Keratinocyte (primary cell): ENCODE measurements at regions not wholly inside any gene's neighbourhood (a gene's known extent, or its start where the extent isn't known, plus 50 kb on each side); places are given as distances from the start of the nearest gene placed in this dataset.
"Not testable (repeated sequence)": the region's sequence is repeated elsewhere in the genome, so short reads cannot be mapped to it uniquely, and the experiment has no call there.

ENCODE experiments used
- DNase-seq: peaks from one replicate; pipeline ENCODE4 v3.0.0-alpha.2; 2011; ENCODE audit warnings: low read depth, missing footprints, low spot score
- FAIRE-seq: peaks from 2 replicates; lab custom pipeline; 2011; peaks lifted over from hg19 to GRCh38; lab: Jason Lieb, UNC
- H2AFZ ChIP-seq: 2 replicates; pipeline ENCODE4 v1.6.0; 2012; ENCODE audit warnings: low read length, control low read depth, inconsistent platforms; ENCODE audit not compliant: control insufficient read depth
- H3K27ac ChIP-seq: 2 replicates; pipeline ENCODE4 v1.5.1; 2011; ENCODE audit warnings: low read length; ENCODE audit not compliant: control insufficient read depth, insufficient read depth
- H3K27me3 ChIP-seq: 3 replicates; pipeline ENCODE4 v1.6.0; 2011; ENCODE audit warnings: low read length; ENCODE audit not compliant: control insufficient read depth, insufficient read depth; ENCODE audit errors: extremely low read depth
- H3K36me3 ChIP-seq, 2 experiments: 2 replicates in 1 of 2; 3 replicates in 1 of 2; pipeline ENCODE4 v1.5.1; 2011; ENCODE audit warnings: low read length in 2 of 2, mild to moderate bottlenecking in 1 of 2; ENCODE audit not compliant: control insufficient read depth in 2 of 2, insufficient read depth in 2 of 2; ENCODE audit errors: extremely low read depth in 1 of 2
- H3K4me1 ChIP-seq: 3 replicates; pipeline ENCODE4 v1.5.1; 2011; ENCODE audit warnings: low read length; ENCODE audit not compliant: control insufficient read depth, insufficient read depth; ENCODE audit errors: extremely low read depth
- H3K4me2 ChIP-seq: 3 replicates; pipeline ENCODE4 v1.6.0; 2011; ENCODE audit warnings: low read depth, low read length; ENCODE audit not compliant: control insufficient read depth, insufficient read depth; ENCODE audit errors: extremely low read depth
- H3K4me3 ChIP-seq, 3 experiments: fragments of 200-600 bp in 1 of 3; sonication (generic) in 1 of 3; 2 replicates in 2 of 3; 3 replicates in 1 of 3; pipeline ENCODE4 v1.5.1; 2011 to 2016; ENCODE audit warnings: low read length in 3 of 3, mild to moderate bottlenecking in 3 of 3, control low read depth in 2 of 3, inconsistent platforms in 1 of 3, low read depth in 1 of 3, mixed read lengths in 1 of 3, mixed run types in 1 of 3, moderate library complexity in 1 of 3; ENCODE audit not compliant: control insufficient read depth in 2 of 3, insufficient read depth in 2 of 3; ENCODE audit errors: extremely low read depth in 1 of 3
- H3K79me2 ChIP-seq: 2 replicates; pipeline ENCODE4 v1.6.0; 2012; ENCODE audit warnings: low read length; ENCODE audit not compliant: control insufficient read depth, insufficient read depth
- H3K9ac ChIP-seq: 3 replicates; pipeline ENCODE4 v1.6.0; 2011; ENCODE audit warnings: low read length; ENCODE audit not compliant: control insufficient read depth, insufficient read depth; ENCODE audit errors: extremely low read depth
- H3K9me1 ChIP-seq: 3 replicates; pipeline ENCODE4 v1.6.0; 2011; ENCODE audit warnings: low read length; ENCODE audit not compliant: control insufficient read depth, insufficient read depth; ENCODE audit errors: extremely low read depth
- H3K9me3 ChIP-seq: 2 replicates; pipeline ENCODE4 v1.5.1; 2012; ENCODE audit warnings: low read depth, low read length; ENCODE audit not compliant: control insufficient read depth
- H4K20me1 ChIP-seq: 3 replicates; pipeline ENCODE4 v1.6.0; 2011; ENCODE audit warnings: low read length; ENCODE audit not compliant: control insufficient read depth, insufficient read depth; ENCODE audit errors: extremely low read depth
- CTCF ChIP-seq, 3 experiments: IDR thresholded peaks in 1 of 3; conservative IDR thresholded peaks in 1 of 3; optimal IDR thresholded peaks in 1 of 3; 2 replicates in 2 of 3; 3 replicates in 1 of 3; pipeline versions ENCODE3 to v1.5.1; 2011; ENCODE audit warnings: low read length in 3 of 3, mild to moderate bottlenecking in 3 of 3, moderate library complexity in 2 of 3, control low read depth in 1 of 3, inconsistent platforms in 1 of 3; ENCODE audit not compliant: insufficient read depth in 2 of 3; ENCODE audit errors: extremely low read depth in 1 of 3
- EZH2 ChIP-seq: IDR thresholded peaks from one replicate; pipeline ENCODE4 v1.6.1; 2012; ENCODE audit warnings: inconsistent platforms, mild to moderate bottlenecking, low read length, moderate library complexity
- dilution Hi-C: fragments of 300-500 bp; cut with MboI; formaldehyde crosslinking; loops from one replicate; pipeline ENCODE4 v1.7.0; 2020; ENCODE audit warnings: low sequenced_read_pairs; ENCODE audit not compliant: extremely low pct_ligation_motif_present

- no peak for TF ChIP-seq CTCF (optimal IDR thresholded peaks at IDR 0.05 in 1 of 3, IDR thresholded peaks at IDR 0.05 in 1 of 3, conservative IDR thresholded peaks at IDR 0.05 in 1 of 3; ENCODE audit: extremely low read depth in 1 of 3, insufficient read depth in 2 of 3, low read length in 3 of 3)
- TF ChIP-seq EZH2 = no peak
- Histone ChIP-seq H3K27me3 (no peaks in the 10 kb centered on the region), H3K9me3 (no peaks in the 10 kb centered on the region), H3K4me3 (no peak overlapping the region), H3K36me3 (no peaks in the 10 kb centered on the region), H3K27ac (no peak overlapping the region), H3K79me2 (no peaks in the 10 kb centered on the region), H4K20me1 (no peaks in the 10 kb centered on the region), H3K4me2 (no peak overlapping the region), H2AFZ (no peak overlapping the region), H3K9ac (no peak overlapping the region), H3K9me1 (no peaks in the 10 kb centered on the region), H3K4me1 (peaks cover 9% of the 10 kb centered on the region)
- FAIRE-seq (no peak), DNase-seq (no peak)
- dilution Hi-C loops = no loop called here
Measured at GRCh38 chr4:38333219-38333618, 330.8 kb upstream of the KLF3 start.

- Histone ChIP-seq H3K9me3 (no peaks in the 10 kb centered on the region), H3K9me1 (no peaks in the 10 kb centered on the region), H2AFZ (no peak overlapping the region), H3K36me3 (no peaks in the 10 kb centered on the region), H3K79me2 (no peaks in the 10 kb centered on the region), H3K27me3 (no peaks in the 10 kb centered on the region), H3K27ac (no peak overlapping the region), H3K4me3 (no peak overlapping the region), H4K20me1 (no peaks in the 10 kb centered on the region), H3K4me2 (peak overlapping the region; percentile 33), H3K9ac (no peak overlapping the region), H3K4me1 (peaks cover 9% of the 10 kb centered on the region)
- dilution Hi-C loops = no loop called here
- TF ChIP-seq CTCF (optimal IDR thresholded peaks at IDR 0.05 in 1 of 3, IDR thresholded peaks at IDR 0.05 in 1 of 3, conservative IDR thresholded peaks at IDR 0.05 in 1 of 3; ENCODE audit: extremely low read depth in 1 of 3, insufficient read depth in 2 of 3, low read length in 3 of 3) = no peak
- TF ChIP-seq EZH2 = no peak
- DNase-seq (no peak), FAIRE-seq (peak; percentile 23)
Measured at GRCh38 chr4:38334791-38335190, 329.2 kb upstream of the KLF3 start.

GRCh38 chr4:38338939-38339338 lies 325.1 kb upstream of the KLF3 start:
- H3K9me3 ChIP-seq, H2AFZ ChIP-seq, dilution Hi-C loops, FAIRE-seq, H3K79me2 ChIP-seq, H3K4me3 ChIP-seq, DNase-seq, H3K4me1 ChIP-seq, H3K9ac ChIP-seq, H3K27ac ChIP-seq, H3K9me1 ChIP-seq, H3K4me2 ChIP-seq, H4K20me1 ChIP-seq, H3K36me3 ChIP-seq, H3K27me3 ChIP-seq: not testable (repeated sequence)
